Smooth muscle cell (in vitro differentiated cells): ENCODE measurements at regions not wholly inside any gene's neighbourhood (a gene's known extent, or its start where the extent isn't known, plus 50 kb on each side); places are given as distances from the start of the nearest gene placed in this dataset.
"Not testable (repeated sequence)": the region's sequence is repeated elsewhere in the genome, so short reads cannot be mapped to it uniquely, and the experiment has no call there.

Experiments used
- DNase-seq: peaks from one replicate; lab custom pipeline; 2025; ENCODE audit not compliant: unreplicated experiment; lab: John Stamatoyannopoulos, UW
- H2AFZ ChIP-seq: fragments of 200-600 bp; sonication (generic); 2 replicates; pipeline ENCODE4 v1.6.0; 2016; ENCODE audit warnings: antibody characterized with exemption, low read depth, mild to moderate bottlenecking
- H3F3A ChIP-seq: fragments of 200-600 bp; sonication (generic); 2 replicates; pipeline ENCODE4 v1.6.0; 2017; ENCODE audit warnings: antibody characterized with exemption, low read depth
- H3K27ac ChIP-seq: fragments of 200-600 bp; sonication (generic); 2 replicates; pipeline ENCODE4 v1.5.1; 2016; ENCODE audit warnings: low read depth, mild to moderate bottlenecking
- H3K27me3 ChIP-seq: fragments of 200-600 bp; sonication (generic); 2 replicates; pipeline ENCODE4 v1.6.1; 2016; ENCODE audit warnings: low read depth, mild to moderate bottlenecking
- H3K36me3 ChIP-seq: fragments of 200-600 bp; sonication (generic); 2 replicates; pipeline ENCODE4 v1.5.1; 2016; ENCODE audit warnings: low read depth
- H3K4me1 ChIP-seq: fragments of 200-600 bp; sonication (generic); 2 replicates; pipeline ENCODE4 v1.5.1; 2016; ENCODE audit warnings: low read depth
- H3K4me2 ChIP-seq: fragments of 200-600 bp; sonication (generic); 2 replicates; pipeline ENCODE4 v1.6.0; 2016; ENCODE audit warnings: mild to moderate bottlenecking
- H3K4me3 ChIP-seq: fragments of 200-600 bp; sonication (generic); 2 replicates; pipeline ENCODE4 v1.5.1; 2016; ENCODE audit warnings: mild to moderate bottlenecking
- H3K79me2 ChIP-seq: fragments of 200-600 bp; sonication (generic); 2 replicates; pipeline ENCODE4 v1.6.0; 2016; ENCODE audit warnings: low read depth, mild to moderate bottlenecking
- H3K9ac ChIP-seq: fragments of 200-600 bp; sonication (generic); 2 replicates; pipeline ENCODE4 v1.6.0; 2016; ENCODE audit warnings: low read depth
- H3K9me3 ChIP-seq: fragments of 200-600 bp; sonication (generic); replicated peaks from 2 replicates; pipeline ENCODE4 v1.5.1; 2016; ENCODE audit warnings: low read depth
- H4K20me1 ChIP-seq: fragments of 200-600 bp; sonication (generic); 2 replicates; pipeline ENCODE4 v1.6.0; 2016; ENCODE audit warnings: low read depth
- CTCF ChIP-seq: fragments of 200-600 bp; sonication (generic); IDR thresholded peaks from 2 replicates; pipeline ENCODE4 v1.5.1; 2017; ENCODE audit warnings: borderline replicate concordance, mild to moderate bottlenecking, antibody characterized with exemption; ENCODE audit not compliant: insufficient read depth, poor library complexity, severe bottlenecking
- WGBS: methylation state at CpG from one replicate; pipeline ENCODE4 v1.1.7; 2016; ENCODE audit warnings: low lambda C conversion rate; 5-methylcytosine and 5-hydroxymethylcytosine counted together

- Histone ChIP-seq H3K4me1 (no peaks in the 10 kb centered on the region), H3K9me3 (no peaks in the 10 kb centered on the region), H3K27ac (no peak overlapping the region), H3K27me3 (no peaks in the 10 kb centered on the region), H3K9ac (no peak overlapping the region), H3K4me3 (no peak overlapping the region), H3K79me2 (no peaks in the 10 kb centered on the region), H4K20me1 (no peaks in the 10 kb centered on the region), H3K36me3 (no peaks in the 10 kb centered on the region), H3F3A (no peaks in the 10 kb centered on the region), H2AFZ (no peak overlapping the region), H3K4me2 (peak overlapping the region; percentile 65)
- peak; percentile 78 for TF ChIP-seq CTCF
- WGBS, result 41% methylated on average over 7 of the region's 7 CpGs
- no peak for DNase-seq
Observed at GRCh38 chrX:109890910-109891502, 111.9 kb upstream of the TMEM164 start.

- not testable (repeated sequence) for H3F3A ChIP-seq, H3K4me3 ChIP-seq, H3K27me3 ChIP-seq, H3K36me3 ChIP-seq, DNase-seq, H4K20me1 ChIP-seq, H3K9me3 ChIP-seq, H2AFZ ChIP-seq, H3K4me2 ChIP-seq, H3K4me1 ChIP-seq, H3K27ac ChIP-seq, H3K9ac ChIP-seq, H3K79me2 ChIP-seq
- 89% methylated on average over 1 of the region's 1 CpG for whole genome bisulfite sequencing
Observed at GRCh38 chrX:109896024-109896423, 106.9 kb upstream of the TMEM164 start.

GRCh38 chrX:109902665-109903064 is 100.2 kb upstream of the TMEM164 start:
- Histone ChIP-seq H4K20me1 (no peaks in the 10 kb centered on the region), H2AFZ (no peak overlapping the region), H3K9me3 (no peaks in the 10 kb centered on the region), H3K79me2 (no peaks in the 10 kb centered on the region), H3F3A (no peaks in the 10 kb centered on the region), H3K4me2 (no peak overlapping the region), H3K27me3 (no peaks in the 10 kb centered on the region), H3K9ac (no peak overlapping the region), H3K36me3 (no peaks in the 10 kb centered on the region), H3K4me1 (no peaks in the 10 kb centered on the region), H3K27ac (no peak overlapping the region), H3K4me3 (no peak overlapping the region)
- TF ChIP-seq CTCF, result no peak
- DNase-seq, result no peak
- 55% methylated on average over 4 of the region's 4 CpGs for WGBS

- DNase-seq, result no peak
- H3K4me1 ChIP-seq, result no peaks in the 10 kb centered on the region
- no peaks in the 10 kb centered on the region for H3F3A ChIP-seq
- H3K36me3 ChIP-seq, result no peaks in the 10 kb centered on the region
- no peaks in the 10 kb centered on the region for H3K9me3 ChIP-seq
- no peak overlapping the region for H2AFZ ChIP-seq
- no peak overlapping the region for H3K4me3 ChIP-seq
- H4K20me1 ChIP-seq, result no peaks in the 10 kb centered on the region
- WGBS, result 0% methylated on average over 1 of the region's 1 CpG
- no peak overlapping the region for H3K27ac ChIP-seq
- no peaks in the 10 kb centered on the region for H3K27me3 ChIP-seq
- no peak overlapping the region for H3K9ac ChIP-seq
- H3K4me2 ChIP-seq, result no peak overlapping the region
- H3K79me2 ChIP-seq, result no peaks in the 10 kb centered on the region
- TF ChIP-seq CTCF, result peak; percentile 44
Observed at GRCh38 chrX:109911046-109911445, 91.9 kb upstream of the TMEM164 start.

GRCh38 chrX:109912993-109913392 is 89.9 kb upstream of the TMEM164 start:
- not testable (repeated sequence) for H3K27ac ChIP-seq, H3K9ac ChIP-seq, H3K4me1 ChIP-seq, H3F3A ChIP-seq, H3K4me2 ChIP-seq, H3K4me3 ChIP-seq, DNase-seq, H4K20me1 ChIP-seq, H3K79me2 ChIP-seq, H3K36me3 ChIP-seq, H2AFZ ChIP-seq, H3K27me3 ChIP-seq, H3K9me3 ChIP-seq
- 90% methylated on average over 2 of the region's 2 CpGs for WGBS
